Tongue (tissue), 1 donor: ENCODE measurements at regions not wholly inside any gene's neighbourhood (a gene's known extent, or its start where the extent isn't known, plus 50 kb on each side); places are given as distances from the start of the nearest gene placed in this dataset.

Experiments
- DNase-seq: peaks from one replicate; pipeline ENCODE4 v3.0.0-alpha.2; 2015

GRCh38 chr7:142408794-142409193 is 150.9 kb upstream of the PRSS58 start:
- no peak for DNase-seq

- peak; percentile 30 for DNase-seq
These were observed 150.2 kb upstream of the PRSS58 start for GRCh38 chr7:142407939-142408570.

- no peak for DNase-seq
These were observed 147.4 kb upstream of the PRSS58 start for GRCh38 chr7:142405122-142405765.

GRCh38 chr7:142401951-142402350 is 144.1 kb upstream of the PRSS58 start:
- DNase-seq, result no peak

- DNase-seq, result no peak
These were observed 142.2 kb upstream of the PRSS58 start for GRCh38 chr7:142400042-142400533.

- DNase-seq, result no peak
These were observed 133.5 kb upstream of the PRSS58 start for GRCh38 chr7:142391191-142391992.

- DNase-seq, result no peak
These were observed 131.7 kb upstream of the PRSS58 start for GRCh38 chr7:142389544-142389943.

GRCh38 chr7:142385491-142386340 is 127.9 kb upstream of the PRSS58 start:
- peak; percentile 69 for DNase-seq

GRCh38 chr7:142384493-142384922 is 126.7 kb upstream of the PRSS58 start:
- no peak for DNase-seq

GRCh38 chr7:142383841-142384492 is 126.1 kb upstream of the PRSS58 start:
- DNase-seq, result no peak

- no peak for DNase-seq
These were observed 124.0 kb upstream of the PRSS58 start for GRCh38 chr7:142381727-142382390.

GRCh38 chr7:142380069-142380468 is 122.2 kb upstream of the PRSS58 start:
- no peak for DNase-seq

GRCh38 chr7:142379201-142379885 is 121.5 kb upstream of the PRSS58 start:
- no peak for DNase-seq

- no peak for DNase-seq
These were observed 119.7 kb upstream of the PRSS58 start for GRCh38 chr7:142377567-142377966.

GRCh38 chr7:142376356-142376997 is 118.6 kb upstream of the PRSS58 start:
- no peak for DNase-seq

GRCh38 chr7:142375710-142376313 is 118.0 kb upstream of the PRSS58 start:
- DNase-seq, result no peak

- no peak for DNase-seq
These were observed 114.9 kb upstream of the PRSS58 start for GRCh38 chr7:142372727-142373126.

- DNase-seq, result no peak
These were observed 113.9 kb upstream of the PRSS58 start for GRCh38 chr7:142371586-142372377.

GRCh38 chr7:142365410-142365842 is 107.6 kb upstream of the PRSS58 start:
- no peak for DNase-seq
